ENCODE measurements at regions not wholly inside any gene's neighbourhood (a gene's known extent, or its start where the extent isn't known, plus 50 kb on each side); places are given as distances from the start of the nearest gene placed in this dataset.
A peak's percentile ranks its signal among the peaks of the same experiment; 100 is the strongest.

- ATAC-seq (peak; percentile 49; the same call in 1 of the 2 replicates), DNase-seq (ENCODE audit: low read depth, low spot score) (no peak)
- CTCF ChIA-PET = interaction anchor here (1.4 to 1.5 kb wide), 2 partner anchors 201 to 204 kb away, joined by 5 to 7 read pairs; no protein-coding TSS in a partner anchor
These were observed 65.4 kb upstream of the FCN1 start for GRCh38 chr9:134983074-134983473.

More at GRCh38 chr9:134983074-134983473, 65.4 kb upstream of the FCN1 start:
- Histone ChIP-seq H3K4me2 (ENCODE audit: low read length) (no peak overlapping the region), H3K4me3 (replicated peaks in 1 of 2; ENCODE audit: low read depth in 1 of 2, low read length in 2 of 2) (no peak overlapping the region), H3K4me1 (ENCODE audit: control insufficient read depth in 1 of 2, insufficient read depth in 2 of 2, low read length in 2 of 2) (no peaks in the 10 kb centered on the region), H3K9me3 (ENCODE audit: control insufficient read depth in 1 of 2, insufficient read depth in 1 of 2, low read depth in 1 of 2, low read length in 2 of 2) (no peaks in the 10 kb centered on the region), H2AFZ (ENCODE audit: low read depth, low read length, poor library complexity, severe bottlenecking) (no peak overlapping the region), H3K9ac (ENCODE audit: low read length) (no peak overlapping the region), H3K9me2 (ENCODE audit: insufficient read depth) (no peaks in the 10 kb centered on the region), H3K36me3 (ENCODE audit: control insufficient read depth in 1 of 2, insufficient read depth in 2 of 2, low read length in 2 of 2) (no peaks in the 10 kb centered on the region), H3K79me2 (ENCODE audit: insufficient read depth, low read length) (no peaks in the 10 kb centered on the region), H3K27ac (ENCODE audit: low read depth, low read length) (no peak overlapping the region), H3K27me3 (ENCODE audit: insufficient read depth, low read length) (peaks cover 5% of the 10 kb centered on the region; the same call in 1 of the 2 replicates), H4K20me1 (ENCODE audit: insufficient read depth) (no peaks in the 10 kb centered on the region)
- TF ChIP-seq CBX3 (IDR thresholded peaks at IDR 0.05; ENCODE audit: low read depth) = no peak
- TF ChIP-seq, protein P1, sequence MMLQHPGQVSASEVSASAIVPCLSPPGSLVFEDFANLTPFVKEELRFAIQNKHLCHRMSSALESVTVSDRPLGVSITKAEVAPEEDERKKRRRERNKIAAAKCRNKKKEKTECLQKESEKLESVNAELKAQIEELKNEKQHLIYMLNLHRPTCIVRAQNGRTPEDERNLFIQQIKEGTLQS (IDR thresholded peaks at IDR 0.05) = no peak
- peak; percentile 59 for TF ChIP-seq RAD21 (IDR thresholded peaks at IDR 0.05; ENCODE audit: low read depth)
- no peak for TF ChIP-seq SP1 (IDR thresholded peaks at IDR 0.05; ENCODE audit: low read depth)
- TF ChIP-seq, protein P2, sequence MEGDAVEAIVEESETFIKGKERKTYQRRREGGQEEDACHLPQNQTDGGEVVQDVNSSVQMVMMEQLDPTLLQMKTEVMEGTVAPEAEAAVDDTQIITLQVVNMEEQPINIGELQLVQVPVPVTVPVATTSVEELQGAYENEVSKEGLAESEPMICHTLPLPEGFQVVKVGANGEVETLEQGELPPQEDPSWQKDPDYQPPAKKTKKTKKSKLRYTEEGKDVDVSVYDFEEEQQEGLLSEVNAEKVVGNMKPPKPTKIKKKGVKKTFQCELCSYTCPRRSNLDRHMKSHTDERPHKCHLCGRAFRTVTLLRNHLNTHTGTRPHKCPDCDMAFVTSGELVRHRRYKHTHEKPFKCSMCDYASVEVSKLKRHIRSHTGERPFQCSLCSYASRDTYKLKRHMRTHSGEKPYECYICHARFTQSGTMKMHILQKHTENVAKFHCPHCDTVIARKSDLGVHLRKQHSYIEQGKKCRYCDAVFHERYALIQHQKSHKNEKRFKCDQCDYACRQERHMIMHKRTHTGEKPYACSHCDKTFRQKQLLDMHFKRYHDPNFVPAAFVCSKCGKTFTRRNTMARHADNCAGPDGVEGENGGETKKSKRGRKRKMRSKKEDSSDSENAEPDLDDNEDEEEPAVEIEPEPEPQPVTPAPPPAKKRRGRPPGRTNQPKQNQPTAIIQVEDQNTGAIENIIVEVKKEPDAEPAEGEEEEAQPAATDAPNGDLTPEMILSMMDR (IDR thresholded peaks at IDR 0.05 in 2 of 3, conservative IDR thresholded peaks at IDR 0.05 in 1 of 3; ENCODE audit: borderline replicate concordance in 1 of 3, insufficient read depth in 1 of 3, low read depth in 2 of 3, low read length in 2 of 3) = peak; percentile 27 to 43 (median 37); a peak in 3 of 6 replicates
- TF ChIP-seq, protein P3, sequence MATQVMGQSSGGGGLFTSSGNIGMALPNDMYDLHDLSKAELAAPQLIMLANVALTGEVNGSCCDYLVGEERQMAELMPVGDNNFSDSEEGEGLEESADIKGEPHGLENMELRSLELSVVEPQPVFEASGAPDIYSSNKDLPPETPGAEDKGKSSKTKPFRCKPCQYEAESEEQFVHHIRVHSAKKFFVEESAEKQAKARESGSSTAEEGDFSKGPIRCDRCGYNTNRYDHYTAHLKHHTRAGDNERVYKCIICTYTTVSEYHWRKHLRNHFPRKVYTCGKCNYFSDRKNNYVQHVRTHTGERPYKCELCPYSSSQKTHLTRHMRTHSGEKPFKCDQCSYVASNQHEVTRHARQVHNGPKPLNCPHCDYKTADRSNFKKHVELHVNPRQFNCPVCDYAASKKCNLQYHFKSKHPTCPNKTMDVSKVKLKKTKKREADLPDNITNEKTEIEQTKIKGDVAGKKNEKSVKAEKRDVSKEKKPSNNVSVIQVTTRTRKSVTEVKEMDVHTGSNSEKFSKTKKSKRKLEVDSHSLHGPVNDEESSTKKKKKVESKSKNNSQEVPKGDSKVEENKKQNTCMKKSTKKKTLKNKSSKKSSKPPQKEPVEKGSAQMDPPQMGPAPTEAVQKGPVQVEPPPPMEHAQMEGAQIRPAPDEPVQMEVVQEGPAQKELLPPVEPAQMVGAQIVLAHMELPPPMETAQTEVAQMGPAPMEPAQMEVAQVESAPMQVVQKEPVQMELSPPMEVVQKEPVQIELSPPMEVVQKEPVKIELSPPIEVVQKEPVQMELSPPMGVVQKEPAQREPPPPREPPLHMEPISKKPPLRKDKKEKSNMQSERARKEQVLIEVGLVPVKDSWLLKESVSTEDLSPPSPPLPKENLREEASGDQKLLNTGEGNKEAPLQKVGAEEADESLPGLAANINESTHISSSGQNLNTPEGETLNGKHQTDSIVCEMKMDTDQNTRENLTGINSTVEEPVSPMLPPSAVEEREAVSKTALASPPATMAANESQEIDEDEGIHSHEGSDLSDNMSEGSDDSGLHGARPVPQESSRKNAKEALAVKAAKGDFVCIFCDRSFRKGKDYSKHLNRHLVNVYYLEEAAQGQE (IDR thresholded peaks at IDR 0.05; ENCODE audit: low read depth) = no peak
- no peak for TF ChIP-seq EGR1 (IDR thresholded peaks at IDR 0.05; ENCODE audit: low read depth)
- no peak for TF ChIP-seq CEBPB (IDR thresholded peaks at IDR 0.05; ENCODE audit: low read depth)
- no peak for TF ChIP-seq POLR2A (IDR thresholded peaks at IDR 0.05; ENCODE audit: borderline replicate concordance, extremely low read depth, insufficient read depth, insufficient read length)
- no peak for TF ChIP-seq FOSL1 (IDR thresholded peaks at IDR 0.05; ENCODE audit: low read depth)
- no TSS peak for BruUV-seq (replicated peaks)
- POLR2A ChIA-PET = no interaction called here
- intact Hi-C loops (cut with micrococcal nuclease) = loop anchor here (1.0 to 10.0 kb wide), 2 partner anchors 204 to 288 kb away; no protein-coding TSS in a partner anchor
- RAD21 ChIA-PET (ENCODE audit: low non-redundant PET in 1 of 2, low total read pairs in 2 of 2, uncharacterized antibody in 2 of 2, unreplicated experiment in 2 of 2) = no interaction called here

Measured in HCT116 (cell line).